GM12872 (cell line): ENCODE measurements at regions not wholly inside any gene's neighbourhood (a gene's known extent, or its start where the extent isn't known, plus 50 kb on each side); places are given as distances from the start of the nearest gene placed in this dataset.

ENCODE experiments used
- CTCF ChIP-seq: IDR thresholded peaks from 3 replicates; pipeline ENCODE4 v1.5.1; 2011; ENCODE audit warnings: low read depth, mild to moderate bottlenecking, low read length, moderate library complexity; ENCODE audit not compliant: insufficient read depth

- no peak for TF ChIP-seq CTCF
Observed at GRCh38 chr1:57959531-57960241, 535.8 kb upstream of the DAB1 start.

GRCh38 chr1:57957576-57957975, 533.7 kb upstream of the DAB1 start:
- no peak for TF ChIP-seq CTCF

- TF ChIP-seq CTCF, result no peak
Observed at GRCh38 chr1:57951390-57951789, 527.5 kb upstream of the DAB1 start.

GRCh38 chr1:57949168-57949567, 525.3 kb upstream of the DAB1 start:
- TF ChIP-seq CTCF, result no peak

GRCh38 chr1:57947471-57947870, 523.6 kb upstream of the DAB1 start:
- no peak for TF ChIP-seq CTCF

GRCh38 chr1:57945045-57945444, 521.2 kb upstream of the DAB1 start:
- no peak for TF ChIP-seq CTCF

GRCh38 chr1:57943365-57943764, 519.5 kb upstream of the DAB1 start:
- no peak for TF ChIP-seq CTCF
